ENCODE measurements at regions not wholly inside any gene's neighbourhood (a gene's known extent, or its start where the extent isn't known, plus 50 kb on each side); places are given as distances from the start of the nearest gene placed in this dataset.

DNA sequence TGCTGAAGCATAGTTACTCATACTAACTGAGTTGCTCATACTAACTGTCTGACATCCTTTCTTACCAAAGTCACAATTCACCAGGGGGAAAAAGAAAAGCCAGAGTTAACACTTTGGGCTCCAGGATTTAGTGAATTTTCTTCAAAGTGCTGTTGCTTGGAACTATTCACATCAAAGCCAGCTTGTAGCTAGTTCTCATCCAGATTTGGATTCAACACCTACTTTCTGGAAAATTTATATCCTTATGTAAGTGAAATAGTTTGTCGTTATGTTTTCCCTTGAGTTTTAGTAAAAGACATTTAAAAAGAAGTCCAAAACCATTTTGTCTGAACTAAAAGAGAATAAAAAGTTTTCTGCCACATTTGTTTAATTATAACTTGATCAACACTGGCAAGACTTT, 264.6 kb downstream of the BRINP2 start:
- DNase-seq (ENCODE audit: low read depth) = no peak
- TF ChIP-seq, protein P1, sequence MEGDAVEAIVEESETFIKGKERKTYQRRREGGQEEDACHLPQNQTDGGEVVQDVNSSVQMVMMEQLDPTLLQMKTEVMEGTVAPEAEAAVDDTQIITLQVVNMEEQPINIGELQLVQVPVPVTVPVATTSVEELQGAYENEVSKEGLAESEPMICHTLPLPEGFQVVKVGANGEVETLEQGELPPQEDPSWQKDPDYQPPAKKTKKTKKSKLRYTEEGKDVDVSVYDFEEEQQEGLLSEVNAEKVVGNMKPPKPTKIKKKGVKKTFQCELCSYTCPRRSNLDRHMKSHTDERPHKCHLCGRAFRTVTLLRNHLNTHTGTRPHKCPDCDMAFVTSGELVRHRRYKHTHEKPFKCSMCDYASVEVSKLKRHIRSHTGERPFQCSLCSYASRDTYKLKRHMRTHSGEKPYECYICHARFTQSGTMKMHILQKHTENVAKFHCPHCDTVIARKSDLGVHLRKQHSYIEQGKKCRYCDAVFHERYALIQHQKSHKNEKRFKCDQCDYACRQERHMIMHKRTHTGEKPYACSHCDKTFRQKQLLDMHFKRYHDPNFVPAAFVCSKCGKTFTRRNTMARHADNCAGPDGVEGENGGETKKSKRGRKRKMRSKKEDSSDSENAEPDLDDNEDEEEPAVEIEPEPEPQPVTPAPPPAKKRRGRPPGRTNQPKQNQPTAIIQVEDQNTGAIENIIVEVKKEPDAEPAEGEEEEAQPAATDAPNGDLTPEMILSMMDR (IDR thresholded peaks at IDR 0.05; ENCODE audit: insufficient read depth, low read depth, low read length, missing control alignments) = no peak
- H3K4me3 ChIP-seq (ENCODE audit: low read length) = no peak overlapping the region

DNA sequence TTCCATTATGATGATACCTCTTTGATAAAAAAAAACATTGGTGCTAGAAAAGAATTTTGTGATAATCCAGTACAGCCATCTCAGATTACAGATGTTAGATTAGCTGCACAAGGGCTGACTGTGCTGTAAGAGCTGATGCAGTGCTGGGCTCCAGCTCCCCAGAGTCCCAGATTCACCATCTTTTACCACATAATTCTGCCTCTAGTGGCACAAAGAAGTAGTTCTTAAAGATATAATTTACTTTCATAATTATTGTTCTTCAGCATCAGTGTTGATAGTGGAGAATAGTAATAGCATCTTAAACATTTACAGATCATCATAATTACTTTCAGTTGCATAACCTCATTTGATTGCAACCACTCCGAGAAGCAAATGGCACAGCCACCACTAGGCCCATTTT, 262.1 kb downstream of the BRINP2 start:
- peak; percentile 13 for DNase-seq (ENCODE audit: low read depth)

DNA sequence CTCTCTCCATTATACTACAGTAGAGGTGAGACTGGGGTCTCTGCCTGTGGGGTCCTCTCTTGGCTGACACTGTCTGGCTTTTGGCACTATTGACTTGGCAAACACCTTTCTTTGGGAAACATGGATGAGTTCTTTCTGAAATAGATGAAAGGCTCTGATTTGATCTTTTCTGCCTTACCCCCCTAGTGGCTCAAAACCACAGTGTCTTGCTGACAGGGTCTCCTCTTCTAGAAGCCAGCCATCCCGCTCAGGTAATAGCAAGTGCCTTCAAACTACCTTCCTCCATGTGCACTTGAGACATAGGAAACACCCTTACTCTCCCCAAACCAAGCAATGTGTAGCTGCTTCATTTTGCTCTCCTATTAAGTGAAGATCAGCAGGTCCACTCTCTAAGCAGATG, 260.4 kb downstream of the BRINP2 start:
- no peak for DNase-seq (ENCODE audit: low read depth)
- H3K4me3 ChIP-seq (ENCODE audit: low read length) = no peak overlapping the region
- TF ChIP-seq, protein P1 (IDR thresholded peaks at IDR 0.05; ENCODE audit: insufficient read depth, low read depth, low read length, missing control alignments) = no peak

More for the DNA sequence above, 262.1 kb downstream of the BRINP2 start:
- TF ChIP-seq, protein P1 (IDR thresholded peaks at IDR 0.05; ENCODE audit: insufficient read depth, low read depth, low read length, missing control alignments) = peak; percentile 35
- H3K4me3 ChIP-seq (ENCODE audit: low read length) = no peak overlapping the region

DNA sequence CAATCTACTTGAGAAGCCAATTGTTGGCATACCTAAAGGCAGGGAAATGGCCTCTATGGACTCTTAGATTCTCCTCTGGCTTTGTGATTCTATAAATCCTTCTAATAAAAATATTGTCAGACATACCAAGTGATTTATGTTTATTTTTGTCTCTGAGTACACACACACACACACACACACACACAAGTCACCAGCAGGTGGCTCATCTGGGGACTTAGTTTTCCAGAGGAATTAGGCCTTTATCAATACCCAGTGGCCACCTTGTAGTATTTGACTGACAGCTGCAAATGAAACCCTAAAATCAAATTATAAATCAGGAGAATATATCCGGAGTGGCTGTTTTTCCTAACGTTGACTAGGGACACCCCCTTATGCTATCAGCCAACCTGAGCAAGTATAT, 258.5 kb downstream of the BRINP2 start:
- no peak overlapping the region for H3K4me3 ChIP-seq (ENCODE audit: low read length)
- no peak for DNase-seq (ENCODE audit: low read depth)
- TF ChIP-seq, protein P1 (IDR thresholded peaks at IDR 0.05; ENCODE audit: insufficient read depth, low read depth, low read length, missing control alignments) = peak; percentile 13

DNA sequence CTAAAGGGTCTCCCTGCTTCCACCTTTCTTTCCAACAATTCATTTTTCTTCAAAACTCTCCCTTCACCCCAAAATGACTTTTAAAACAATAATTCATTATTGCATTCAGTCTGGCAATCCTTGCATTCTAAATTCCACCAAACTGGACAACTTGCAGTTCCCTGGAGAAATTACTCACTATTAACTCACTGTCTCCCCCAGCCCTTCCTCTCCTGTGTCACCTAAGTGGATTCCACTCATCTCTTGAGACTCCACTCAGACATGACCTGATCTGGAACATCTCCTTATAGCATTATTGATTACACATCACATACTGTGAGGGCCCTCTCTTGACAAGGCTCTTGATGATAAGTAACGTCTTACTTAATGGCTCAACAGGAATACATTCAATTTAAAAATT, 257.1 kb downstream of the BRINP2 start:
- peak; percentile 6 for DNase-seq (ENCODE audit: low read depth)
- H3K4me3 ChIP-seq (ENCODE audit: low read length) = no peak overlapping the region
- TF ChIP-seq, protein P1 (IDR thresholded peaks at IDR 0.05; ENCODE audit: insufficient read depth, low read depth, low read length, missing control alignments) = no peak

DNA sequence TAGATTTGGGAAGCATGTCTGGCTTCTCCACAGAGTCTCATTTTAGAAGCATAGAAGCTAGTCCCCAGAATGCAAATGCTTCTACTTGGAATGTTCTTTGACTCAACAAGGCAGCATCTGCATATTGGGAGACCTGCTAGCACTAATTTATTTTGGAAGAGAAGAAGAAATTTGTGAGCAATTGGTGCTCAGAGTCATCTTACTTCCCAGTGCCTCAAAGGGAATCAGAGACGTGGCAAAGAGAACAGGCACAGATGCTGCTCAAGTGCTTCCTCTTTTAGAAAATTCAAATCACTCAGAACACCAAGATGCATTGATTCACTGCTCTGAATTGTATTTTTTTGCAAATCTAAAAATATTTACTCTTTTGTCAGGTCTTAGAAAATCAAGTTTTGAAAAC, 255.7 kb downstream of the BRINP2 start:
- H3K4me3 ChIP-seq (ENCODE audit: low read length) = no peak overlapping the region
- no peak for DNase-seq (ENCODE audit: low read depth)
- TF ChIP-seq, protein P1 (IDR thresholded peaks at IDR 0.05; ENCODE audit: insufficient read depth, low read depth, low read length, missing control alignments) = no peak

DNA sequence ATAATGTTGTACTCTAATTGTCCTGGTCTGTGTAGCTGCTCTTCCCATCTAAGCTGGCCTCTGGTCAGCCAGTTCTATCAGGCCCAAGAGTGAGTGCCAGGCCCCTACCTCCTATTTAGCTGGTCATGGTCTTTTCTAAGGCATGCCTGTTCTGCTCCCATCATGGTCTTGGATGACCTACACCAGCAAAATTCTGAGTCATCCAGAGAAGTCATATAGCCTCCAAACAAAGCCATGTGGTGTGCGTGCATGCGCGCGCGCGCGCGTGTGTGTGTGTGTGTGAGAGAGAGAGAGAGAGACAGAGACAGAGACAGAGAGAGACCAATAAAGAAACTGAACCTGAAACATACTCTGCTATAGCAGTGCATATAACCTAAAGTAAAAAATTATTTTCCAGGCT, 254.4 kb downstream of the BRINP2 start:
- no peak overlapping the region for H3K4me3 ChIP-seq (ENCODE audit: low read length)
- DNase-seq (ENCODE audit: low read depth) = peak; percentile 16
- TF ChIP-seq, protein P1 (IDR thresholded peaks at IDR 0.05; ENCODE audit: insufficient read depth, low read depth, low read length, missing control alignments) = no peak

All from epithelial cell of esophagus (primary cell).